HG03342 (cell line): ENCODE measurements at regions not wholly inside any gene's neighbourhood (a gene's known extent, or its start where the extent isn't known, plus 50 kb on each side); places are given as distances from the start of the nearest gene placed in this dataset.
"Not testable (repeated sequence)": the region's sequence is repeated elsewhere in the genome, so short reads cannot be mapped to it uniquely, and the experiment has no call there.

Experiments used
- ATAC-seq: cut with Tn5 transposase; IDR thresholded peaks from one replicate; pipeline ENCODE4 v1.9.1; 2021; ENCODE audit warnings: mild to moderate bottlenecking, moderate library complexity; ENCODE audit not compliant: unreplicated experiment

- not testable (repeated sequence) for ATAC-seq
Observed at GRCh38 chr5:34188001-34188822, 145.2 kb upstream of the C1QTNF3 start.

GRCh38 chr5:34189246-34189645 lies 146.2 kb upstream of the C1QTNF3 start:
- ATAC-seq, result not testable (repeated sequence)

- ATAC-seq, result not testable (repeated sequence)
Observed at GRCh38 chr5:34189752-34190411, 146.9 kb upstream of the C1QTNF3 start.

GRCh38 chr5:34190466-34190865 lies 147.5 kb upstream of the C1QTNF3 start:
- not testable (repeated sequence) for ATAC-seq

- not testable (repeated sequence) for ATAC-seq
Observed at GRCh38 chr5:34191279-34191744, 148.3 kb upstream of the C1QTNF3 start.

DNA sequence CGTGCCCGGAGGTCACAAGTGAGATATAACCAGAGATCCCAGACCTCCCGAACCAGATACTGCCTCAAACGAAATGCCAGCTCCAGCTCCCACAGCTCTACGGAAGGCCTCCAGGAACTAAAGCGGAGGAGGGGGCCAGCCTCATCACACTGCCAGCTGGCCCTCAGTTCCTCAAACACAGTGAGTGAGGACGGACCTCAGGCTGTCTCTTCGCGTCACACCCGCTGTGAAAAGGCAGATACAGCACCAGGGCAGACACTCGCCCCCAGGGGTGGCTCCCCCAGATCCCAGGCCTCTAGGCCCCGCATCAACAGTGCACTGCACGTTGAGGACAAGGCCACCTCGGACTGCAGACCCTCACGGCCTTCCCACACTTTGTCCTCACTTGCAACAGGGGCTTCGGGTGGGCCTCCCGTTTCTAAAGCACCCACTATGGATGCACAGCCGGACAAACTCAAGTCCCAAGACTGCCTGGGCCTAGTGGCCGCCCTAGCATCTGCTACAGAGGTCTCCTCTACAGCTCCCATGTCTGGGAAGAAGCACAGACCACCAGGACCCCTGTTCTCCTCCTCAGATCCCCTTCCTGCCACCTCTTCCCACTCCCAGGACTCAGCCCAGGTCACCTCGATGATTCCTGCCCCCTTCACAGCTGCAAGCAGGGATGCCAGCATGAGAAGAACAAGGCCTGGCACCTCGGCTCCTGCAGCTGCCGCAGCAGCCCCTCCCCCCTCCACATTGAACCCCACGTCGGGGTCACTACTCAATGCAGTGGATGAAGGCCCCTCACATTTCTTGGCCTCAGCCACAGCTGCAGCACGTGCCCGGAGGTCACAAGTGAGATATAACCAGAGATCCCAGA lies 149.3 kb upstream of the C1QTNF3 start:
- not testable (repeated sequence) for ATAC-seq

DNA sequence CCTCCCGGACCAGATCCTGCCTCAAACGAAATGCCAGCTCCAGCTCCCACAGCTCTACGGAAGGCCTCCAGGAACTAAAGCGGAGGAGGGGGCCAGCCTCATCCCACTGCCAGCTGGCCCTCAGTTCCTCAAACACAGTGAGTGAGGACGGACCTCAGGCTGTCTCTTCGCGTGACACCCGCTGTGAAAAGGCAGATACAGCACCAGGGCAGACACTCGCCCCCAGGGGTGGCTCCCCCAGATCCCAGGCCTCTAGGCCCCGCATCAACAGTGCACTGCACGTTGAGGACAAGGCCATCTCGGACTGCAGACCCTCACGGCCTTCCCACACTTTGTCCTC lies 149.9 kb upstream of the C1QTNF3 start:
- ATAC-seq, result not testable (repeated sequence)

- not testable (repeated sequence) for ATAC-seq
Observed at GRCh38 chr5:34193297-34193696, 150.3 kb upstream of the C1QTNF3 start.

DNA sequence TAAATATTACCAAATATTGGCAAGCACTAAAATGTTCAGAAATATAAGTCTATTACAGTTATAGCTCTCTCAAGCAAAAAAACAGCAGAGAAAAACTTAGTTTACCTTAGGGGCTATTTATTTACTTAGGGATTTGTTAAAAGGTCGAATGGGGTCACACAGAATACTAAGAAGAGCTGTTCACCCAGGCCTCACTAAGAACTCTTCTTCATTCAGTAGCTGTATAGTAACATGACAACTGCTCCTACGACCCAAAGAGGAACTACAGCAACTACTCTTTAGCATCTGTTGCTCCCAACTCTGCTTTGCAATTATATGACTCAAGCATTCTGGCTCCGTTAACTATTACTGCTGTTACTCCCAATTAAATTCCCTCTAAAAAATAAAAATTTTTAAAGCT lies 150.8 kb upstream of the C1QTNF3 start:
- ATAC-seq, result not testable (repeated sequence)

DNA sequence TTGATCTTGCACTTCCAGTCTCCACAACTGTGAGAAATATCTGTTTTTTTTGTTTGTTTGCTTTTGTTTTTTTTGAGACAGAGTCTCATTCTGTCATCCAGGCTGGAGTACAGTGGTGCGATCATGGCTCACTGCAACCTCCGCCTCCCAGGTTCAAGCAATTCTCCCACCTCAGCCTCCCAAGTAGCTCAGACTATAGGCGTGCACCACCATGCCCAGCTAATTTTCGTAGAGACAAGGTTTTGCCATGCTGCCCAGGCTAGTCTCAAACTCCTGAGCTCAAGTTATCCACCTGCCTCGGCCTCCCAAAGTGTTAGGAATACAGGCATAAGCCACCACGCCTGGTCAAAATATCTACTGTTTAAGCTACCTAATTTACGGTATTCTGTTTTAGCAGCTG lies 153.1 kb upstream of the C1QTNF3 start:
- ATAC-seq, result not testable (repeated sequence)

GRCh38 chr5:34205347-34205746 lies 162.3 kb upstream of the C1QTNF3 start:
- not testable (repeated sequence) for ATAC-seq

DNA sequence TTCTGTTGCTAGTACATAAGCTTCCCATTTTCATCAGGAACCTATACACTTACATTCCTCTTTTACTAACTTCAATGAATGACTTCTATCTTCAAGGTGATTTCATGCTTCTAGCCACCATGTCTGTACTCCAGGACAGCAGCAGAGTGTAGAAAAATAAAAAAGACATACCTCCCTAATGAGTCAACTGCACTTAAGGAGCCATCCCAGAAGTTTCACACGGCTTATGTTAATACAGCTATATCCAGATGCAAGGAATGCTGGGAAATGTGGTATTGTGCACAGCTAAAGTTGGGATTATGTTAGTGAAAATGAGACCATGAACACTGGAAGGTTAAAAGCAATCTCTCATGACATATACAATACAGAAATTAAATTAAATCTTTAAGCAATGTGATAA lies 174.4 kb upstream of the C1QTNF3 start:
- ATAC-seq, result not testable (repeated sequence)

DNA sequence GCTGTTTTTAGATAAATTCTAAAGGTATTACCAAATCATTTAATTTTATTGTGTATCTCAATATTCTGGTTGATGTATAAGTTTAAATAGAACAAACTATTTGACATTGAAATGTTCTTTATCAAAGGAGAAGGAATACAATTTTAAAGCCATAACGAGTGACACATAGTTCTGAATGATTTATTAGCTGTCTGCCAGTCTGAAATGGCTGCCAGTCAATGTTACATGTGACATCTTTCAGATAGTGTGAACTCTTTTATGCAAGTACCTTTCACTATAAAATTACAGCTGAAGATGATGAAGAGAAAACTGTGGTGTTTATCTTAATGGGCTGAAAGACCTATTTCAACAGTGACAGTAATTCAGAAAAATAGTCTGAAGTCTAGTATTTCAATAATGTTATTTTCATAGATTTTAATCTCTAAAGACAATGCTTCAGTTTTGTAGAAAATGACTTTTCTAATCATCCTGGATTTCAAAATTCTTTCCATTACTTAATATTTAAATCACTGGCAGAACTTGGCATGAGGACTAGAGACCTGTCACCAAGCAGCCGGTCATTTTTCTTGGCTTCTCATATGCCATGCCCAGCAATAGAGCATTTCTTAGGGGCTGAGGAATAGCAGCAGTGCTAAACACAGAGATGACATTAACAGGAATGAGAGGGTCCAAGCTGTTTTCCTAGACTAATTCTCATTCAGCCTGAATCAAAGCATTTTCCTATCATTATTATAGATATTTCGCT lies 178.5 kb upstream of the C1QTNF3 start:
- ATAC-seq, result not testable (repeated sequence)

DNA sequence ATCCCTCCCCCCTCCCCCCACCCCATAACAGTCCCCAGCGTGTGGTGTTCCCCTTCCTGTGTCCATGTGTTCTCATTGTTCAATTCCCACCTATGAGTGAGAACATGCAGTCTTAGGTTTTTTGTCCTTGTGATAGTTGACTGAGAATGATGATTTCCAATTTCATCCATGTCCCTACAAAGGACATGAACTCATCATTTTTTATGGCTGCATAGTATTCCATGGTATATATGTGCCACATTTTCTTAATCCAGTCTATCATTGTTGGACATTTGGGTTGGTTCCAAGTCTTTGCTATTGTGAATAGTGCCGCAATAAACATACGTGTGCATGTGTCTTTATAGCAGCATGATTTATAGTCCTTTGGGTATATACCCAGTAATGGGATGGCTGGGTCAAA lies 180.1 kb upstream of the C1QTNF3 start:
- ATAC-seq, result not testable (repeated sequence)

DNA sequence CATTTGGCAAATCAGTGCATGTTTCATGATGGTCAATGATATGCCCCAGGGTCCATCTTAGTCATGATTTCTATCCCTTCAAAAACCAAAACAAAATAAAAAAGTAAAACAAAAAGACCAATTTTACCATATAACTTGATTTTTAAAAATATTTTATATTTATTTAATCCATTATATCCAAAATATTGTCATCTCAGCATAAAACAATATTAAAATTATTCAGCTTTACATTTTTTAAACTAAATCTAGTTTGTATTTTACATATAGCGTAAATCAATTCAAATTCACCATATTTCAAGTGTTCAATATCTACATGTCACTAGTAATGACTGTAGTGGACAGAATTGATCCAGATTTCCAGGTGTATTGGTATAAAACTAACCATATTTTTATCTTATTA lies 187.4 kb upstream of the C1QTNF3 start:
- not testable (repeated sequence) for ATAC-seq

- ATAC-seq, result not testable (repeated sequence)
Observed at GRCh38 chr5:34243802-34244201, 200.8 kb upstream of the C1QTNF3 start.

GRCh38 chr5:34244281-34245031 lies 201.4 kb upstream of the C1QTNF3 start:
- not testable (repeated sequence) for ATAC-seq

DNA sequence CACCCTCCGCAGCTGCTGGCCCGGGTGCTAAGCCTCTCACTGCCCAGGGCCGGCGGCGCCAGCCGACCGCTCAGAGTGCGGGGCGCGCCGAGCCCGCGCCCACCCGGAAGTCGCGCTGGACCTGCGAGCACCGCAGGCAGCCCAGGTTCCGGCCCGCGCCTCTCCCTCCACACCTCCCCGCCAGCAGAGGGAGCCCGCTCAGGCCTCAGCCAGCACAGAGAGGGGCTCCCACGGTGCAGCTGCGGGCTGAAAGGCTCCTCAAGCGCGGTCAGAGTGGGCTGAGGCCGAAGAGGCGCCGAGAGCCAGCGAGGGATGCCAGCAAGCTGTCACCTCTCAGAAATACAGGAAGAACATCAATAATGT lies 202.0 kb upstream of the C1QTNF3 start:
- ATAC-seq, result not testable (repeated sequence)

DNA sequence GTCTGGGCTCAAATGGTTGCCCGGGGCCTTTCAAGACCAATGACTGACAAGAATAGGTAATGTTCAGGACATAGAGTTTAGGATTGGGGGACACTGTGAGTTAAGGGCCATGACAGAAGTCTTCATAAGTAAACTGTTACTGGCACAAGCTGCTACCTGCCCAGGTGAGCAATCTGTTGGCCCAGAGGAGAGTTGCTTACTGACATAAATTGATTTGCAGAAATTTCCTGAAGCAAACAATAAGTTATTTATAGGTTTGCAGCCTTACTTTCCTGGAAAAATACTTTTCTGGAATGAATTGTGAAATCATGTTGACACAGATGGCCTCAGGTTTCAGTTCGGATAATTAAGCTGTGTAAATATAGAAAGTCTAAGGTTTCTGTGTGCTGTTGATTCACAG lies 202.8 kb upstream of the C1QTNF3 start:
- ATAC-seq, result not testable (repeated sequence)

GRCh38 chr5:34258598-34258997 lies 215.6 kb upstream of the C1QTNF3 start:
- ATAC-seq, result not testable (repeated sequence)
